Omental fat pad (tissue), 3 donors: ENCODE measurements at regions not wholly inside any gene's neighbourhood (a gene's known extent, or its start where the extent isn't known, plus 50 kb on each side); places are given as distances from the start of the nearest gene placed in this dataset.
"Not testable (repeated sequence)": the region's sequence is repeated elsewhere in the genome, so short reads cannot be mapped to it uniquely, and the experiment has no call there.

Experiments used
- ATAC-seq: fragments of 150-250 bp; one replicate; pipeline ENCODE4 v1.9.1; 2016; ENCODE audit warnings: mild to moderate bottlenecking, moderate library complexity; ENCODE audit not compliant: low FRiP score
- DNase-seq: peaks from one replicate; pipeline ENCODE4 v3.0.0-alpha.2; 2019; ENCODE audit warnings: low spot score
- TF ChIP-seq, protein P1 (sequence below), 3 donors: fragments of 450-650 bp; IDR thresholded peaks; one replicate each; pipeline ENCODE4 v1.5.1; 2016 to 2017; ENCODE audit warnings: antibody characterized with exemption in 3 of 3, mild to moderate bottlenecking in 3 of 3, moderate library complexity in 2 of 3

- ATAC-seq, DNase-seq: not testable (repeated sequence)
Measured at GRCh38 chr14:27831978-27832377, 934.6 kb upstream of the FOXG1 start.

- not testable (repeated sequence) for DNase-seq, ATAC-seq
Measured at GRCh38 chr14:27833001-27833400, 933.6 kb upstream of the FOXG1 start.

DNA sequence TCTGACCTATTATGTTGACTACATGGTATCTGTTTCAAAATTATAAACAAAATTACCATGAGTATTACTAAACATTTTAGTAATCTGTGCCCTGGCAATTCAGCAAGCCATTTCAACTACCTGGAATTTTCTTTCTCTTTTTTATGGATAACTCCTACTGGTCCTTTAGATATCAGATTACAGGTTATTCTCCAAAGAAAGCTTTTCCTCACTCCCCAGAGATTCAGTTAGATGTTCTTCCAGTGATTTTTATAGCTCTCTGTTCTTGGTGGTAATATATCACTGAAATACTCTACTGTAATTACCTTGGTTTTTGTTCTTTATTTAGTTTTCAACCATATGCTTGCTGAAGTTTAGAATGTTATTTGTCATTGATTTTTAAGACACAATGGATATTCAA, 930.2 kb upstream of the FOXG1 start:
- TF ChIP-seq, protein P1, sequence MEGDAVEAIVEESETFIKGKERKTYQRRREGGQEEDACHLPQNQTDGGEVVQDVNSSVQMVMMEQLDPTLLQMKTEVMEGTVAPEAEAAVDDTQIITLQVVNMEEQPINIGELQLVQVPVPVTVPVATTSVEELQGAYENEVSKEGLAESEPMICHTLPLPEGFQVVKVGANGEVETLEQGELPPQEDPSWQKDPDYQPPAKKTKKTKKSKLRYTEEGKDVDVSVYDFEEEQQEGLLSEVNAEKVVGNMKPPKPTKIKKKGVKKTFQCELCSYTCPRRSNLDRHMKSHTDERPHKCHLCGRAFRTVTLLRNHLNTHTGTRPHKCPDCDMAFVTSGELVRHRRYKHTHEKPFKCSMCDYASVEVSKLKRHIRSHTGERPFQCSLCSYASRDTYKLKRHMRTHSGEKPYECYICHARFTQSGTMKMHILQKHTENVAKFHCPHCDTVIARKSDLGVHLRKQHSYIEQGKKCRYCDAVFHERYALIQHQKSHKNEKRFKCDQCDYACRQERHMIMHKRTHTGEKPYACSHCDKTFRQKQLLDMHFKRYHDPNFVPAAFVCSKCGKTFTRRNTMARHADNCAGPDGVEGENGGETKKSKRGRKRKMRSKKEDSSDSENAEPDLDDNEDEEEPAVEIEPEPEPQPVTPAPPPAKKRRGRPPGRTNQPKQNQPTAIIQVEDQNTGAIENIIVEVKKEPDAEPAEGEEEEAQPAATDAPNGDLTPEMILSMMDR (IDR thresholded peaks at IDR 0.05): no peak
- no peak for ATAC-seq
- no peak for DNase-seq

DNA sequence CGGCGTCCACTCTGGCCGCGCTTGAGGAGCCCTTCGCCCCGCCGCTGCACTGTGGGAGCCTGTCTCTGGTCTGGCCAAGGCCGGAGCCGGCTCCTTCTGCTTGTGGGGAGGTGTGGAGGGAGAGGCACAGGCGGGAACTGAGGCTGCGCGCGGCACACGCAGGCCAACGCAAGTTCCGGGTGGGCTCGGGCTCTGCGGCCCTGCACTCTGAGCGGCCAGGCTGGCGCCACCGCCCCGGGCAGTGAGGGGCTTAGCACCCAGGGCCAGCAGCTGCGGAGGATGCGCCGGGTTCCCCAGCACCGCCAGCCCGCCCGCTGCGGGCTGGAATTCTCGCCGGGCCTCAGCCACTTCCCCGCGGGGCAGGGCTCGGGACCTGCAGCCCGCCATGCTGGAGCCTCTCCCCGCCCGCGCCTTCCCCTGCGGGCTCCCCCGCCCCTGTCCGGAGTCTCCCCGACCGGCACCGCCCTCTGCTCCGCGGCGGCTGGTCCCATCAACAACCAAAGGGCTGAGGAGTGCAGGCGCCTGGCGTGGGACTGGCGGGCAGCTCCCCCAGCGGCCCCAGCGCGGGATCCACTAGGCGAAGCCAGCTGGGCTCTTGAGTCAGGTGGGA, 921.2 kb upstream of the FOXG1 start:
- ATAC-seq: no peak
- DNase-seq: no peak
- TF ChIP-seq, protein P1 (IDR thresholded peaks at IDR 0.05): no peak

DNA sequence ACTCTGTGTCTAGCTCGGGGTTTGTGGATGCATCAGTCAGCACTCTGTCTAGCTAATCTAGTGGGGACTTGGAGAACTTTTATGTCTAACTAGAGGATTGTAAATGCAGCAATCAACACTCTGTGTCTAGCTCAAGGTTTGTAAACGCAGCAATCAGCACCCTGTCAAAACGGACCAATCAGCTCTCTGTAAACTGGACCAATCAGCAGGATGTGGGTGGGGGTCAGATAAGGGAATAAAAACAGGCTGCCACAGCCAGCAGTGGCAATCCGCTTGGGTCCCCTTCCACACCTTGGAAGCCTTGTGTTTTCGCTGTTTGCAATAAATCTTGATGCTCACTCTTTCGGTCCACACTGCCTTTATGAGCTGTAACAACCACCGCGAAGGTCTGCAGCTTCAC, 920.7 kb upstream of the FOXG1 start:
- TF ChIP-seq, protein P1 (IDR thresholded peaks at IDR 0.05): no peak
- DNase-seq: no peak
- ATAC-seq: no peak

DNA sequence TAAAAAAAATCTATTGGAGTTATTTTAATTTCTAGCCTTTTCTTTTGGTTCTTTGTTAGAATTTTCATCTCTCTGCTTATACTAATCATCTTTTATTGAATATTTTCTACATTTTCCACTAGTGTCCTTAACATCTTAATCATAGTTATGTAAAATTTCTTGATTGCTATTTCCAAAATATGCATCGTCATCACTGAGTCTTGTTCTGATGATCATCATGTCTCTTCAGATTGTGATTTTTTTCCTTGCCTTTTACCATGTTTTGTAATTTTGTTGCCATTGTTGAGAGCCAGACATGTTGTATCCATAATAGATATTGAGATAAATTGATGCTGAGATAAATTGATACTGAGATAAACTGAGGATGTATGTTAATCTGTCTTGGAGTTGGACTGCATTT, 919.1 kb upstream of the FOXG1 start:
- not testable (repeated sequence) for ATAC-seq, DNase-seq

DNA sequence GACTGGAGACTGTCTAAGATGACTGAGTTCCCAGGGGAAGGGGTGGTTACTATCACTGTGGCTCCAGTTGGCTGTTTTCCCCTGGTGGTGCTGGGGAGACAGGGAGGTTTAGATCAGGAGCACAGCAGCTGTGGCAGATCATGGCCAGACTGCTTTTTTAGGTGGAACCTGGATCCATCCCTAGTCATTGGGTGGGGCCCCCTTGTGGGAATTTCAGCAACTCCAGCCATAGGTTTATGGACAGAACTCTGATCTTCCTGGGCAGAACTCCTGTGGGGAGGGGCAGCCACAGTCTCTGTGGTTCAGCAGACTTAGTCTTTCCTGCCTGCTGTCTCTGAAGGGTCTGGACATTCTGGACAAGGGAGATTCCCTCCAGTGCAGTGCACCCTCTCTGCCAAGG, 917.4 kb upstream of the FOXG1 start:
- ATAC-seq, DNase-seq: not testable (repeated sequence)

DNA sequence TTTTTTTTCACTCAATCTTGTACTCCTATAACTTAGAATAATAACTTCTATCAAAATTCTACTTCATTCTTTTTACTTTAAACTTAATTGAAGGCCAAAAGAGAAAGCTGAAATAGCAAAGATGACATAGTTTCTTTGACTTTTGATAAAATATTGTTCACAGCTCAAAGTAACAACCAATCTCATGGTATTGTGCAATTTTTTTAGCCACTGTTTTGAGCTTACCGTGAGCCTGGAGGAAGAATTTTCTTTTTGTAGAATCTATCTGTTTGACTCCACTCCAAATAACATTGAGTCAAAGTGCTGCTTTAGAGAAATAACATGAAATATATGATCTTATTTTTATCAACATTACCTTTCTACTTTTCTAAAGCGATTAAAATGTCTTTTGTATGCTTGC, 903.9 kb upstream of the FOXG1 start:
- ATAC-seq (no peak), DNase-seq (no peak)
- TF ChIP-seq, protein P1 (IDR thresholded peaks at IDR 0.05): no peak

DNA sequence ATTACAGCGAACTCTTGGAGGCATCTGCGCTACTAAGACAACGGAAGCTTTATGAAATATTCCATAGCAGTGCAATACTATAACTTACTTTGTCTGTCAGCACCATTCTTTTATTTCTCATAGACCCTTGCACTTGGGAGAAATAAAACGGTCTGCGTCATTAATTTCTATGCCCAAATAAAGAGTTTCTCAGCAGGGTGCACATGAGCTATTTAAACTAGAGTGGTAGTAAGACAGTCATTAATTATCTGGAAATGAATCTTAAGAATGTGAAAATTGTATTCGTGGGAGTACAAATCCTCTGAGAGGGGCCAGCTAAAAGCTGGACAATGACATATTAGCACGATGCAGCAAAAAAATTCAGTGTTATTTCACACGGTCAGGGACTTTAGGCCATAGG, 903.4 kb upstream of the FOXG1 start:
- no peak for ATAC-seq
- TF ChIP-seq, protein P1 (IDR thresholded peaks at IDR 0.05): no peak
- no peak for DNase-seq
